Natural killer cell (primary cell): ENCODE measurements at regions not wholly inside any gene's neighbourhood (a gene's known extent, or its start where the extent isn't known, plus 50 kb on each side); places are given as distances from the start of the nearest gene placed in this dataset.

Experiments
- ATAC-seq, 3 donors: fragments of 150-1000 bp in 2 of 3; fragments of 200-7000 bp in 1 of 3; cut with Tn5 transposase; 1 replicate in 1 of 3; 2 replicates in 2 of 3; pipeline ENCODE4 v1.10.0; 2021; ENCODE audit warnings: mild to moderate bottlenecking in 2 of 3, moderate library complexity in 2 of 3
- DNase-seq, 2 donors: peaks; one replicate each; pipeline versions ENCODE4 v3.0.0 to v3.0.0-alpha.2; 2013 to 2021; ENCODE audit warnings: mixed read lengths in 1 of 2
- H3K27ac ChIP-seq: one replicate; pipeline ENCODE4 v1.5.1; 2013; ENCODE audit warnings: mild to moderate bottlenecking, low read length
- H3K27me3 ChIP-seq: one replicate; pipeline ENCODE4 v1.6.1; 2013; ENCODE audit warnings: low read length; ENCODE audit not compliant: control insufficient read depth, insufficient read depth
- H3K36me3 ChIP-seq: one replicate; pipeline ENCODE4 v1.6.1; 2013; ENCODE audit warnings: low read length; ENCODE audit not compliant: control insufficient read depth, insufficient read depth
- H3K4me1 ChIP-seq: one replicate; pipeline ENCODE4 v1.6.1; 2013; ENCODE audit warnings: low read length; ENCODE audit not compliant: control insufficient read depth, insufficient read depth
- H3K4me3 ChIP-seq: one replicate; pipeline ENCODE4 v1.5.1; 2013; ENCODE audit warnings: low read length
- H3K9me3 ChIP-seq: one replicate; pipeline ENCODE4 v1.6.1; 2013; ENCODE audit warnings: low read length; ENCODE audit not compliant: control insufficient read depth, insufficient read depth
- H3K27ac Mint-ChIP-seq, 2 donors: one replicate each; pipeline ENCODE4 v1.8.0; 2022; ENCODE audit warnings: mild to moderate bottlenecking in 2 of 2, mixed read lengths in 2 of 2, moderate library complexity in 1 of 2
- H3K27me3 Mint-ChIP-seq, 2 donors: one replicate each; pipeline ENCODE4 v1.8.0; 2022; ENCODE audit warnings: low read depth in 2 of 2, mixed read lengths in 2 of 2
- H3K36me3 Mint-ChIP-seq: one replicate; pipeline ENCODE4 v1.8.0; 2022; ENCODE audit warnings: mixed read lengths
- H3K4me1 Mint-ChIP-seq, 2 donors: one replicate each; pipeline ENCODE4 v1.8.0; 2022; ENCODE audit warnings: mixed read lengths in 2 of 2
- H3K4me3 Mint-ChIP-seq: one replicate; pipeline ENCODE4 v1.8.0; 2022; ENCODE audit warnings: mild to moderate bottlenecking, moderate library complexity, mixed read lengths
- H3K9me3 Mint-ChIP-seq, 2 donors: one replicate each; pipeline ENCODE4 v1.8.0; 2022; ENCODE audit warnings: mixed read lengths in 2 of 2
- CTCF ChIP-seq: fragments of 200-600 bp; IDR thresholded peaks from one replicate; pipeline ENCODE4 v1.8.0; 2022; ENCODE audit warnings: antibody characterized with exemption
- WGBS: methylation state at CpG from one replicate; pipeline ENCODE4 v1.1.7; 2013; ENCODE audit warnings: missing lambda C conversion rate; ENCODE audit not compliant: insufficient coverage; 5-methylcytosine and 5-hydroxymethylcytosine counted together
- intact Hi-C: fragments of 100-400 bp; cut with micrococcal nuclease; formaldehyde crosslinking; loops from one replicate; pipeline ENCODE4 v1.14.2; 2022

GRCh38 chr3:30473374-30474051, 132.9 kb upstream of the TGFBR2 start:
- Histone ChIP-seq H3K9me3 (no peaks in the 10 kb centered on the region), H3K27ac (no peak overlapping the region), H3K27me3 (no peaks in the 10 kb centered on the region), H3K4me1 (no peaks in the 10 kb centered on the region), H3K4me3 (no peak overlapping the region), H3K36me3 (no peaks in the 10 kb centered on the region)
- no peak overlapping the region for H3K4me3 Mint-ChIP-seq
- TF ChIP-seq CTCF: no peak
- DNase-seq (no peak), ATAC-seq (no peak)
- peaks cover 0 to 4% of the 10 kb centered on the region in 2 donors for H3K4me1 Mint-ChIP-seq
- intact Hi-C loops: no loop called here
- 92% methylated on average over 3 of the region's 3 CpGs for WGBS
- H3K27me3 Mint-ChIP-seq: no peaks in the 10 kb centered on the region
- H3K9me3 Mint-ChIP-seq: no peaks in the 10 kb centered on the region
- H3K36me3 Mint-ChIP-seq: no peaks in the 10 kb centered on the region
- H3K27ac Mint-ChIP-seq: no peak overlapping the region

DNA sequence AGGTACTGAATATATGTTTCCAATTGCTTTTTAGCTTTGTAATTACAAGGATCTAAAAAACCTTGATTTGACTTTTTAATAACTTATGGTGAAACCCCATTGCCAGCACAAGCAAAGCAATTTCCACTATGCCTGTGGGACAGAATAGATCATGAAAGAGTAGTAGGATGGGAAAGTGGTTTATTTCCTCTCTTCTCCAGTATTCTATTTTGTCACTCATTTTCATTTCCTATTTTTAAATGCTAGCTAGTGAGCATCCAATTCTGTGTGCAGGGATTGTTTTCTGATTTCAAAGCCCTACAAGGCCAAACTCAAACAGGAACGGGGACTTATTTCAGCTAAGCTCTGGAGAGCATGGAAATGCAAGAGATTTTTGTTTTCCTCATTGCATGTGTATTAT, 132.0 kb upstream of the TGFBR2 start:
- TF ChIP-seq CTCF: no peak
- Histone ChIP-seq H3K9me3 (no peaks in the 10 kb centered on the region), H3K27me3 (no peaks in the 10 kb centered on the region), H3K36me3 (no peaks in the 10 kb centered on the region), H3K4me1 (no peaks in the 10 kb centered on the region), H3K27ac (no peak overlapping the region), H3K4me3 (no peak overlapping the region)
- H3K27ac Mint-ChIP-seq: no peak overlapping the region
- no peaks in the 10 kb centered on the region for H3K27me3 Mint-ChIP-seq
- H3K4me3 Mint-ChIP-seq: no peak overlapping the region
- no peaks in the 10 kb centered on the region for H3K36me3 Mint-ChIP-seq
- DNase-seq: no peak
- no peak for ATAC-seq
- no peaks in the 10 kb centered on the region for H3K9me3 Mint-ChIP-seq
- intact Hi-C loops: no loop called here
- WGBS: no CpG with 5 or more reads among the region's 1 CpG
- peaks cover 0 to 4% of the 10 kb centered on the region in 2 donors for H3K4me1 Mint-ChIP-seq

DNA sequence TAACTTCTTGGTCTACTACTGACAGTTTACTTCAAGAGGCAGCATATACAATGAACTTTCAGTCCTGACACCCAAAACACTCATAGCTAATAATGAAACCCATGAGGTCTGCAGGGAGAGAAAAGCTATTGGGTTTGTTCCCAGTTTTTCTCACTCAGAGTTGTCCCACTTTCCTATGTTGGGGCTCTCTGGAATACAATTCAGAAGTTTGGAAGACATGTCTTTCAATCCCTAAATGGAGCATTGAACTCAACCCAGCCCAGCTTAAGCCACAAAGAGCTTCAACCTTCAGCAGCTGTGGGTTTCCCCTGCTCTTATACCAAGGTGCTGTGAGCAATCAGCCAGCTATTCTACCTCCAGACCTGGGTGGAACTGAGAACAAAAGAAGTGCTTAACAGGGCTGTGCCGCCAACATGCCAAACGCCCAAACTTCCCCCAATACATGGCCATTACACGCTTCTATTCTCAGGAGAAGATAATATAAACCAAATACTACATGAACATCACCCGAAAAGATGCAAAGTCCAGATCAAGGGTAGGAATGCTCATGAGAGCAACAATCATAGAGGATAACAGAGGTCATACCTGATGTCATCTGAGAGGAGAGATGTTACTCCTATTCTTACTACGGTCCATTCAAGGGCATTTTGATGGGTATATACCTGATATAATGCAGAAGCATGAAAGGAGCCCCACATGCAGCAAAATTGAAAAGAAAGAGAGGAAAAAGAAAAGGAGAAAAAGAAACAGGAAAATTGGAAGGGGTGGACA, 131.2 kb upstream of the TGFBR2 start:
- H3K36me3 ChIP-seq: no peaks in the 10 kb centered on the region
- TF ChIP-seq CTCF: no peak
- no peaks in the 10 kb centered on the region for H3K27me3 ChIP-seq
- peaks cover 0 to 4% of the 10 kb centered on the region in 2 donors for H3K4me1 Mint-ChIP-seq
- H3K27ac Mint-ChIP-seq: no peak overlapping the region
- no peak overlapping the region for H3K27ac ChIP-seq
- H3K4me3 ChIP-seq: no peak overlapping the region
- DNase-seq: peak in 1 of 2 donors; percentile 56
- H3K27me3 Mint-ChIP-seq: no peaks in the 10 kb centered on the region
- H3K4me1 ChIP-seq: no peaks in the 10 kb centered on the region
- no peak overlapping the region for H3K4me3 Mint-ChIP-seq
- 68% methylated on average over 5 of the region's 5 CpGs for WGBS
- no peaks in the 10 kb centered on the region for H3K9me3 ChIP-seq
- H3K9me3 Mint-ChIP-seq: no peaks in the 10 kb centered on the region
- no peaks in the 10 kb centered on the region for H3K36me3 Mint-ChIP-seq
- ATAC-seq: no peak
- intact Hi-C loops: no loop called here
